ENCODE measurements at regions not wholly inside any gene's neighbourhood (a gene's known extent, or its start where the extent isn't known, plus 50 kb on each side); places are given as distances from the start of the nearest gene placed in this dataset.

DNA sequence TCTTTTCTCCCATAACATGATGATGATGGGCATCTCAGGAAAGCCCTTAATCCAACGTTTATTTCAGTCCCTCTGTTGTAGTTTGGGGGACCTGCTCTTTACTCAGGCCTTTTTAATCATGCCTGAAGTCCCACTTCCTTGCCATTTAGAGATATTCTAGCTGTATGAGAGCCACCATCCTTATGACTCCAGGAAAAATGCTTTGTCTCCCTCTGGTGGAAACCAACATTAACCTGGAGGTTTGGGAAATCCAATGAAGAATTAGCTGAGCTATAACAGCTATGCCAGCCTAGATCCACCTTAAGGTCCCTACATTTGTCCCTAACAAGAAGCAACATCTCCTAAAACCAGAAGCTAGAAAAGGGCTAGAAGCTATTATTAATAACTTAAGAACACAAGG is 1399.1 kb downstream of the LRFN5 start:
- intact Hi-C loops (cut with micrococcal nuclease), result no loop called here
- CTCF ChIA-PET, result no interaction called here
- no peak for DNase-seq (ENCODE audit: low read depth, low spot score)

More for the DNA sequence above, 1399.1 kb downstream of the LRFN5 start:
- peaks cover 2% of the 10 kb centered on the region for H3K9me3 ChIP-seq (replicated peaks; ENCODE audit: control insufficient read depth, insufficient read depth, low read length)
- no peak overlapping the region for H3K4me2 ChIP-seq (ENCODE audit: insufficient read depth, low read length)
- no peaks in the 10 kb centered on the region for H3K4me1 ChIP-seq (ENCODE audit: control insufficient read depth, extremely low read depth, insufficient read depth, low read length)
- H3K27me3 ChIP-seq (ENCODE audit: control insufficient read depth in 2 of 2, insufficient read depth in 2 of 2, low read length in 2 of 2), result no peaks in the 10 kb centered on the region
- H2AFZ ChIP-seq (ENCODE audit: low read depth, low read length), result no peak overlapping the region
- no peak for FAIRE-seq
- H3K9me1 ChIP-seq (replicated peaks; ENCODE audit: control insufficient read depth, extremely low read depth, insufficient read depth, low read length), result no peaks in the 10 kb centered on the region
- dilution Hi-C loops (cut with MboI; ENCODE audit: extremely low pct_ligation_motif_present, low sequenced_read_pairs), result no loop called here
- no TSS peak for BruUV-seq (replicated peaks)
- no peak overlapping the region for H3K4me3 ChIP-seq (replicated peaks in 1 of 3; ENCODE audit: insufficient read depth in 1 of 3, low read depth in 1 of 3, low read length in 3 of 3)
- H3K36me3 ChIP-seq (ENCODE audit: control insufficient read depth in 2 of 2, extremely low read depth in 1 of 2, insufficient read depth in 2 of 2, low read length in 2 of 2), result no peaks in the 10 kb centered on the region
- POLR2A ChIA-PET, result no interaction called here
- H3K27ac ChIP-seq (ENCODE audit: insufficient read depth, low read depth, low read length), result no peak overlapping the region
- no peak overlapping the region for H3K9ac ChIP-seq (replicated peaks; ENCODE audit: extremely low read depth, insufficient read depth, low read length)
- TF ChIP-seq JUN (IDR thresholded peaks at IDR 0.05; ENCODE audit: borderline replicate concordance, insufficient read depth, insufficient read length, low read depth), result no peak
- TF ChIP-seq, protein P1, sequence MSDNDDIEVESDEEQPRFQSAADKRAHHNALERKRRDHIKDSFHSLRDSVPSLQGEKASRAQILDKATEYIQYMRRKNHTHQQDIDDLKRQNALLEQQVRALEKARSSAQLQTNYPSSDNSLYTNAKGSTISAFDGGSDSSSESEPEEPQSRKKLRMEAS (IDR thresholded peaks at IDR 0.05; ENCODE audit: insufficient read depth, insufficient read length), result no peak
- TF ChIP-seq FOS (IDR thresholded peaks at IDR 0.05; ENCODE audit: borderline replicate concordance, insufficient read depth, low read length), result no peak
- TF ChIP-seq, protein P2, sequence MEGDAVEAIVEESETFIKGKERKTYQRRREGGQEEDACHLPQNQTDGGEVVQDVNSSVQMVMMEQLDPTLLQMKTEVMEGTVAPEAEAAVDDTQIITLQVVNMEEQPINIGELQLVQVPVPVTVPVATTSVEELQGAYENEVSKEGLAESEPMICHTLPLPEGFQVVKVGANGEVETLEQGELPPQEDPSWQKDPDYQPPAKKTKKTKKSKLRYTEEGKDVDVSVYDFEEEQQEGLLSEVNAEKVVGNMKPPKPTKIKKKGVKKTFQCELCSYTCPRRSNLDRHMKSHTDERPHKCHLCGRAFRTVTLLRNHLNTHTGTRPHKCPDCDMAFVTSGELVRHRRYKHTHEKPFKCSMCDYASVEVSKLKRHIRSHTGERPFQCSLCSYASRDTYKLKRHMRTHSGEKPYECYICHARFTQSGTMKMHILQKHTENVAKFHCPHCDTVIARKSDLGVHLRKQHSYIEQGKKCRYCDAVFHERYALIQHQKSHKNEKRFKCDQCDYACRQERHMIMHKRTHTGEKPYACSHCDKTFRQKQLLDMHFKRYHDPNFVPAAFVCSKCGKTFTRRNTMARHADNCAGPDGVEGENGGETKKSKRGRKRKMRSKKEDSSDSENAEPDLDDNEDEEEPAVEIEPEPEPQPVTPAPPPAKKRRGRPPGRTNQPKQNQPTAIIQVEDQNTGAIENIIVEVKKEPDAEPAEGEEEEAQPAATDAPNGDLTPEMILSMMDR (IDR thresholded peaks at IDR 0.05; ENCODE audit: extremely low read depth in 1 of 2, insufficient read depth in 1 of 2, low read depth in 1 of 2, low read length in 2 of 2), result no peak
- no peak for TF ChIP-seq EZH2 (IDR thresholded peaks at IDR 0.05; ENCODE audit: borderline replicate concordance, low read depth, low read length, severe bottlenecking)
- TF ChIP-seq POLR2AphosphoS5 (IDR thresholded peaks at IDR 0.05; ENCODE audit: insufficient read depth, low read depth, low read length), result no peak
- TF ChIP-seq GATA2 (IDR thresholded peaks at IDR 0.05; ENCODE audit: insufficient read depth, insufficient read length, low read depth, low read length), result no peak
- TF ChIP-seq POLR2A (IDR thresholded peaks at IDR 0.05; ENCODE audit: low read depth, low read length), result no peak
- TF ChIP-seq MYC (IDR thresholded peaks at IDR 0.05; ENCODE audit: low read depth, low read length), result no peak
- no peaks in the 10 kb centered on the region for H3K79me2 ChIP-seq (ENCODE audit: control insufficient read depth, insufficient read depth, low read length)
- H4K20me1 ChIP-seq (replicated peaks; ENCODE audit: control insufficient read depth, extremely low read depth, insufficient read depth, low read length), result no peaks in the 10 kb centered on the region

Measured in endothelial cell of umbilical vein (primary cell).